ENCODE measurements at regions not wholly inside any gene's neighbourhood (a gene's known extent, or its start where the extent isn't known, plus 50 kb on each side); places are given as distances from the start of the nearest gene placed in this dataset.

DNA sequence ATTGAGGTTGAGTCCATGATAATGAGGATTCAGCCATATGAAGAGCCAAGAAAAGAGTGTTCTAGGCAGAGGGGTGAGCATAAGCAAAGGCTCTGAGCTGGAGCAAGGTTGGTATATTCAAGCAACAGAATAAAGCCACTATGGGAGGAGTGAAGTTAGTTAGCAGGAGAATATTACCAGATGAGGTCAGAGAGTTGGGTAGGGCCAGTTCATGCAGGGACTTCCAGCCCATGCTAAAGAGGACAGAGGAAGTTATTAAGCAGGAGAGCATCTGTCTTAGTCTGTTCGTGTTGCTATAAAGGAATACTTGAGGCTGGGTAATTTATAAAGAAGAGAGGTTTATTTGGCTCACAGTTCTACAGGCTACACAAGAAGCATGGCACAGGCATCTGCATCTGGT lies 57.1 kb upstream of the ATG10 start:
- DNase-seq (ENCODE audit: low read depth) = no peak

DNA sequence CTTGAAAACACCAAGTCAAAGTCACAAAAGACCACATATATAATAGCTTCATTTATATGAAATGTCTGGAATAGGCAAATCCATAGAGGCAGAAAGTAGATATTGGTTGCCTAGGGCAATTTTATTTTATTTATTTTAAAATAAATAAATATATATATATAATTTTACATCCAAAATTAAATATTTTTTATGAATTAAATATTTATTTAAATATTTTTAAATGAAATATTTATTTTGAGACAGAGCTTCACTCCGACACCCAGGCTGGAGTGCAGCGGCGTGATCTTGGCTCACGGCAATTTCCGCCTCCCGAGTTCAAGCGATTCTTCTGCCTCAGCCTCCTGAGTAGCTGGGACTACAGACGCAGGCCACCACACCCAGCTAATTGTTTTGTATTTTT lies 58.9 kb upstream of the ATG10 start:
- no peak for DNase-seq (ENCODE audit: low read depth)

DNA sequence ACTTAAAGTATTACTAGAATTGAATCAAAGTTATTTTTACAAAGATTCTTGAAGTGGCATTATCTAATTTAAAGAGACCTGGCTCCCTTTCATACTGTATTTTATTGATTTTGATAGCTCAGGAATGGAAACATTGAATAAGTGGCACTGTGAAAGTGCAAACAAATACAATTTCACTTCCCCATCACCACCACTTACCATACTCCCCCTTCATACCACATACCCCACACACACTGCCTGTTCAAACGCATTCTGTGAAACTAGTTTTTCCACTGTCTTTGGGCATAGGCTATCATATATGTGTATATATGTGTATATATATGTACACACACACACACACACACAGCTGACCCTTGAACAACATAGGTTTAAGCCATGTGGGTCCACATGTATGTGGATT lies 62.1 kb upstream of the ATG10 start:
- DNase-seq (ENCODE audit: low read depth) = no peak

DNA sequence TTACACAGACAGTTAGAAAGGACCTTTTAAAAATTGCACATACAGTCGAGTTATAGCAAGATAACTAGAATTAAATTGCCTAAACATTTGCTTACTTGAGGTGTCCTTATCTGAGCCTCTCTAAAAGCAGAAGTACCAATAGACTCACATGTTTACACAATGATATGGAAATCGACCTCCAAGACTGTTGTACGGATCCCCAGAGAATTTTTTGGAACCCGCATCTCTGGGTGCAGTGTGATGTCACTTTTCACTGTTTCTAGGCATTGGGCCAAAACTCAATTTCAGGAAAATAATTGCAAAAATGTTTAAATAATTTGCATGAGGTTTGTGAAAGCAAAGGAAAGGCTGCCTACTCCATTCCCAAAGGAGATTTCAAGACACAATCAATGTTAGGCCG lies 63.1 kb upstream of the ATG10 start:
- DNase-seq (ENCODE audit: low read depth) = no peak

DNA sequence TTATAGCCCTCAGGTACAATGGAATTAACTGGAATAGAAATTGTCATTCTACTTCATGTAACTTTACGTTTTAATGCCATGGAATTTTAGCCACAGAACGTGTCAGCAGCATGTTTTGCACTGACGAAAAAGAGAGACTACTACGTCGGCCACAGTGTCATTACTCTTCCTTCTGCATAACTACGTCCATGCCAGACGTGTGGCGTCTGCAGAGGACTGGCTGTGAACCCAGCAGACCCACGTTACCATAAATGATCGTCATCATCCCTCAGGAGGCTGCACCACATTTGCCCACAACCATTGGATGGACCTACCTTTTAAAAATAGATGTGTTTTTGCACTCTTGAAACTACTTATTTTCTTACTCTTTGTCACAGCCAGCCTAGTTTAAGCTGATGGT lies 63.8 kb upstream of the ATG10 start:
- DNase-seq (ENCODE audit: low read depth) = no peak

DNA sequence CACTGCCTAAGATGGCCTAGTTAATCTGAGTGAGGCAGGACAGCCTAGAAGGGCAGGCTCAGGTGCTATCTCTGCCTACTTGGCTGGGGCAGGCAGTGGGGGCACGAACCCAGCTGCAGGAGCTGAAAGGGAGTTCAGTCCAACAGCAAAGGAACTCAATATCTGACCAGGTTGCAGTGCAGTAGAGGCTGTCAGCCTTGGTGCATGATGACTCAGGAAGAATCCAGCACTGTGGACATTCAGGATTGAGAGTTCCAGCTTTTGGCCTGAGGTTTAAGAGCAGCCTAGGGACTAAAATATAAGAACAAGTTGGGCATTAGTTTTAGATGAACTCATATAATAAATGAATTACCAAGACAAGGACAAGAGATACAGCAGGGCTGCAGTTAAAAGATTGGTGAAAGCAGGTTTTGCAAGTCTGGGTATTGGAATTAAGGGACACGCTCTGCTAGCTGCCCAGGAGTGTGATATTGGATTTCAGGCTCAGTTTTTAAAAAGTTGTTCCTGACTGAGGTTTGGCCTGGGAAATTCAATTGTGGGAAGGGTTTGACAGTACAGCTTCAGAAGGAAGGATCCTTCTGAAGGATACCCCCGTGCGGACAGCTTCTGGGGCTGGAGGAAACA lies 64.7 kb upstream of the ATG10 start:
- no peak for DNase-seq (ENCODE audit: low read depth)

DNA sequence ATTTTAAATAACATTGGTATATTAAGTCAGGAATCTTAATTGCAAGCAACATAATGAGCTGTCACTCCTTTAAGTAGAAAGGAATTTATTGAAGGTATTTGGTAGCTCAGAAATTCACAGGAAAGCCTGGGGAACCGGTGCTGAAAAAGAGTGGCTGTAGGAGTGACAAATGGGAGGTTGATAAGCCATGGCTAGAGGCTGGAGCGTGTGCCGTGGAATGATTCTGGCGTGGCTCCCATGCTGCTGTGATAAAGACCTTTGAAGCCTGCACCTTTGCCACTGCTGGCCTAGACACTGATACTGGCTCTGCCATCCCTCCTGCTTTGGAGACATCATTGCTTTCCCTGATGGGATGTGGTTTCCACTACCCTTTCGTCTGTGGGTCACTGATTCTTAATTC lies 65.7 kb upstream of the ATG10 start:
- no peak for DNase-seq (ENCODE audit: low read depth)

DNA sequence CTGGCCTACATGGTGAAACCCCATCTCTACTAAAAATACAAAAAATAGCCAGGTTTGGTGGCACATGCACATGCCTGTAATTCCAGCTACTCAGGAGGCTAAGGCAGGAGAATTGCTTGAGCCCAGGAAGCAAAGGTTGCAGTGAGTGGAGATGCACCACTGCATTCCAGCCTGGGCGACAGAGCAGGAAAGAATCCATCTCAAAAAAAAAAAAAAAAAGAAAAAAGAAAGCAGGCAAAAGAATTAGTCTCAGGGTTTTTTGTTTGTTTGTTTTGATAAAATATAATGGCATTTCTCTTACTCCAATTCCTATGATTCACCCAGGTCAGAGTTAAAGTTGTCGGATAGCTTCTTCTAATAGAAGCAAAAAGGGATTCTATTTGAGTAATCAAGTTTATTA lies 67.0 kb upstream of the ATG10 start:
- no peak for DNase-seq (ENCODE audit: low read depth)

DNA sequence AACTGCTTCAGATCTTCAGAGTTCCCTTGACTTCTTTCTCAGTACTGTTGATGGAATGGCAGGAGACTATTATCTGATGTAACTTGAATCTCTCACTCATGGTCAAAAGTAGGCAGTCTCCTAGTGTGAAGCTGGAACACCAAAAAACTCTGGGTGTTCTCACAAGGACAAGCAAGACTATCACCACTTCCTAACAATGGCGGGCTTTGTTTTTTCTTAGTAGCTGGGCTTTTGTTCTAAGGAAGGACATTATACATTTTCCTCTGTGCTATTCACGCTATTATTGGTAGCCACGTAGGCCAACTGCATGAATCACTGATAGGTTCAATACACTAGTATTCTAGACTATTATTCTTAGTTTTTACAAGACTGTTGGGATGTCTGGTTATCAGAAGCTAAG lies 67.7 kb upstream of the ATG10 start:
- DNase-seq (ENCODE audit: low read depth) = no peak

DNA sequence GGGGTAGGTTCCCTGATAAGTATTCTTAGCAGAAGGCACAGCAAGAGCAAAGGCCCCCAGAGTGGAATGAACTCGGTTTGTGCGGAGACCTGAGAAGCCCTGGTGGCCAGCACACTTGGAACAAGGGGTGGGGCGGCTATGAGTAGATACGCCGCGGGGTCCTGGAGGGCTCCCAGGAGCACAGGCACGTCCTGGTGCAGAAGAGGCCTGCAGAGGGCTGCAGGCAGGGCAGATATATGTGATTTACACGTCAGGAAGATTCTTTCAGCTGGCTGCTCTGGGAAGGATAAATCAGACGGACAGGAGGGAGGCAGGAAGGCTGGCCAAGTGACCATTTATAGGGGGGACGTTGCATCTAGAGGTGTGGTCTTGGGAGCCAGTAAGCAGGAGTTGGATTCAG lies 70.2 kb upstream of the ATG10 start:
- DNase-seq (ENCODE audit: low read depth) = no peak

DNA sequence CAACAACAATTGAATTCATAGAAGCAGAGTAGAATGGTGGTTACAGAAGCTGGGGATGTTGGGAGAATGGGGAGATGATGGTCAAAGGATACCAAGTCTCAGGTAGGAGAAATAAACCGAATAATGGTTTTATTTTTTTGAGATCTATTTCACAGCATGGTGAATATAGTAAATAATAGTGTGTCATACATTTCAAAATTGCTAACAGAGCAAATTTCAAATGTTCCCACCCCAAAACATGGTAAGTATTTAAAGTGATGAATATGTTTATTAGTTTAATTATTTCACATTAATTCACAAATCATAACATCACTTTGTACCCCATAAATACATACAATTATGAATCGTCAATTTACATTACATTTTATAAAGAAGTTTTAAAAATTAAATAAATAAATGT lies 72.7 kb upstream of the ATG10 start:
- no peak for DNase-seq (ENCODE audit: low read depth)

DNA sequence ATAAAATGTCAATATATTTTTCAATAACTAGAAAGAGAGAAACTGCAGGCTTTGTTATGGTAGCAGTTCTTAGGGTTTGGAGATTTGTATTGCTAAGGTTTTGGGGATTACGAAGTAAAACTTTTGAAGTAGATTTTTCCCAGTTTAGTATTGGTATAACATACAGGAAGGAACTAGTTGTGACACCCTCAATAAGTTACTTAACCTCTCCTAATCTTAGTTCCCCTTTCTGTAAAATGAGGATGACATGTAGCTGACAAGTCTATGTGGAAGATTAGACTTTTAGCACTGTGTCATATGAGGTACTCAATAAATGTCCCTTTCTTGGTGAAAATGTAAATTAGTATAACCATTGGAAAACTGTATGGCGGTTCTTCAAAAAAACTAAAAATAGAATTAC lies 73.4 kb upstream of the ATG10 start:
- no peak for DNase-seq (ENCODE audit: low read depth)

DNA sequence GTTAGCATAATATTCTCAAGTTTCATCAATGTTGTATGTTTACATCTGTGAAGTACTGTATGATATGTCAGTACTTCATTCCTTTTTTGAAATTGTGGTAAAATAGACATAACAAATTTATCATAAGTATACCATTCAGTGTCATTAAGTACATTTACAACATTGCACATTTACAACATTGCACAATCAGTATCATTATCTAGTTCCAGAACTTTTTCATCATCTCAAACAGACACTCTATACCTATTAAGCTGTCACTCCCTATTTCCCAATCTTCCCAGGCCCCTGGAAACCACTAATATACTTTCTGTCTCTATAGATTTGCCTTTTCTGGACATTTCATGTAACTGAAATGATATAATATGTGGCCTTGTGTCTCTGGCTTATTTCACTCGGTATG lies 75.1 kb upstream of the ATG10 start:
- DNase-seq (ENCODE audit: low read depth) = no peak

DNA sequence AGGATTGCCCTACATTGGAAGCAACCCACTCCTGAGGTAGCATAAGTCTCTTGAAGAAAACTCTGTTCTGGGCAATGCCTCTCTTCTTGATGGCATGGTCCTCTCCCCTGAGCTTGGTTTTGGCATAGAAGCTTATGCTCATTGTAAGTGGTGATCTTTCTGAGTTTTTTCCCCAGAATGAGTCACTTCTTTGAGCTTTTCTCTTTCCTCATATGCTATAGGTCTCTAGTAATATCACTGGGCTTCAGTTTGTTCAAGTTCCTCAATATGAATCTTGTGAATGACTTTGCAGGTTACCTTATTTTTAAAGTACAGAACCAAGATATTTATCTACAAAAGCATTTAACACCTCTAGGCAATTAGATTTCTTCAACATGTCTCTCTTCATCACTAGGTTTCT lies 76.5 kb upstream of the ATG10 start:
- DNase-seq (ENCODE audit: low read depth) = no peak

DNA sequence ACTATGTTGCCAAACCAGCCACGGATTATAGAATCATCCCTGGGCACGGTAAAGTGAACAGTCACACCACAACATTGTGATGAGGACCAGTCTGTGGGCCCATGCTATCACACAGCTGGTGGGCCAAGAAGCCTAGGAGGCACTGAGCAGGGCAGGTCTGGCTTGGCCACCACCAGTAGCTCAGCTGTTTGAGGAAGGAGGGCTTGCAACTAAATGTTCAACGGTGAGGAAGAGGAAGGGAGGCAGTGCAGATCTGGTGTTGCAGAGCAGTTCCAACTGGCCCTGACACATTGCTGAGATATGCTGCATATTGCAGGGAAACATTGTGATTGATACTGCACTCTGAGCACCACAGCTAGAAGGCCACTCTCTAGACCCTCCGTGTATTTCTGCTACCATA lies 77.9 kb upstream of the ATG10 start:
- no peak for DNase-seq (ENCODE audit: low read depth)

DNA sequence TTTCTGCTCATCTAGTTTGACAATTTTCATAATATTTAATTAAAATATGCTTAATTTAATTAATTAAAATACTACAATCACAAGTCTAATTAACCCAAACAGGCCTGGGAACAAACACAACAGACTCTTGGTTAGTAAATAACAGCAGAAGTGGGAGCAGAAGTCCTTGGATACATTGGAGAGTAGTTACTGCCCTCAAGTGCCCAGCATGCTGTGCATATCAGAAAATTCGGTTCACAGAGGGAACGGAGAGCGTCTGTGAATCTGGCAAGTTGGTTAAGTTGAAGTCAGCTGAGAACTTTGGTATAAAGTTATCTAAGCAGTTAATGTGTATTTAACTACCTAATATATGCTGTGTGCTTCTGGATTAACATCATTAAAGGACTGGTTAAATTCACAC lies 87.0 kb upstream of the ATG10 start:
- no peak for DNase-seq (ENCODE audit: low read depth)

DNA sequence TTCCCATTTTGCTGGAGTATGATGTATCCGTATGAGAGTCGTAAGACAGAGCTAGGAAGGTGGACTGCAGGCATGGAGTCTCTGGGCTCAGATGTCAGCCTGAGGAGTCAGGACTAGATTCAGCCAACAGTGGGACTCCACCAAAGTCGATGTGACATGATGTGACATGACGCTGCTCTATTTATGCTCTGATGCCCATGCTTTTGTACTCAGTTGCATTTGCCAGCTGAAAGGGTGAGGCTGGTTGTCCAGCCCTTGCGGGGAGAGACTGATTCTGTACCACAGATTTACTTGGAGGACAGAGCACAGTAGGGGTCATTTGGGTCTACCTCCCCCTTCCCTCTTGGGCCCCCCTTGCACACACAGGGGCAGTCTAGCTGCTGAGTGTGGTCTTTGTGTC lies 88.5 kb upstream of the ATG10 start:
- DNase-seq (ENCODE audit: low read depth) = no peak

DNA sequence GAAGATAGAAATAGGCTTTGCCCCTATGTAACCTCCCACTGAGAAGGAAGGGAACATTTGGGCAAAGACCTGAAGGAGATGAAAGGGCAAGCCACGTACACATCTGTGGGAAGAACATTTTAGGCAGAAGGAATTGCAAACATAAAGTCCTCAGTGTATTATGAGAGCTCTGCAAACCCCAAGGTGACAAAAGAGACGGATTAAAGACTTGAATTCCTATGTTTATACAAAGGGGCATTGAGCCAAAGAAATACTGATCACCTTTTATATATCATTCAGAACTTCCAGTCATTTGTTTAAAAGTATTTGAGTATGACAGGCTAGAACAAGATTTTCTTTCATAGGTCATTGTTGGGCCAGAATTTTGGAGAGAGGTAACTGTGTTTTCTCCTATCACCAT lies 90.2 kb upstream of the ATG10 start:
- no peak for DNase-seq (ENCODE audit: low read depth)

DNA sequence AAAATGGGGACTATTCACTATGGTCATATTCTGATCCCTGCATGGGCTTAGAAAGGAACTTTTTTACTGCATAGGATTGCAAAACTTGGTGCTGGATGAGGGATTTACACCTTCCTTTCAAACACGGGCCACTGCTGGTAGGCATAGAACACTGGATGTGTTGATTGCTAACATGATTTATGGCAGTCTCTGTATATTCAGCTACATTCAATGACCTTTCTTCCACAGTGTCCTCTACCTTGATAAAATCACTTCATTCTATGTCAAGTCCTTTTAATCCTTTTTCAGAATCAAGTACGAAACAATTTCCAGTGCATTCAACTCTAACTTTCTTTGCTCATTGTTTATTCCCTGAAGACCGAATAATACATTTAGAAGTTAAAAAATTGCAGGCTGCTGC lies 91.9 kb upstream of the ATG10 start:
- no peak for DNase-seq (ENCODE audit: low read depth)

DNA sequence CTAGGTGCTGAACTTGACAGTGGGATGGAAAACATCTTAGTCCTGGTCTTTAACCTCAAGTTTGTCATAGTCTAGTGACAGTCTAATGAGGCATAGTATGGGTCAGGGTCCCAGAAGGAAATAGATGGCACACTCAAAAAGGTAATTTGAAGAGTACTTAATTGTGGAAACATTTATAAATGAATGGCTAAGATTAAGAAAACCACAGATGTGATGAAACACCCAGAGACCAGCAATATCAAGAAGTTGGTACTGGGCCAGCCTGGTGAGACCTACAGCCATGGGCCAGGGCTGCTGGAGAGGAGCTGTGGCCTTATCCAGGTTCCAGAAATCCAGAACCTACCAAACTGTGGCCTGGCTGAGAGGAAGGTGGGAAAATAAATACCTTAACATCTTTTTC lies 93.5 kb upstream of the ATG10 start:
- no peak for DNase-seq (ENCODE audit: low read depth)

DNA sequence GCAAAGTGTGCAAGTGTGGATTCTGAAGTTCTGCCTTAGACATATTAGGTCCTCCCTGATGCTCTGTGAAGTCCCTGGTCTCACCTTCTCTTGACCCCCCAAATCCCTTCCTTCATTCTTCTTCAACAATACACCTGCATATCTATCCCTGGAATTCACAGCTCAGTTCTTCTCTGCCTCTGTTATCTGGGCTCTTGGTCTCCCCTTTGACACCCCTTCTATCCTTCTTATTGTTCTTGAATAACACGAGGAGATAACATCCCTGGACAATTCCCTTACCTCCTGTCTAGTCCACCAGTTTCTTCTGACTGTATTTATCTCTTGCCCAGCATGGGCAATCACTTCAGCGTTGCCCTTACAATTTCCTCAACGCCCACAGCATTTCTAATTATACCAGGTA lies 104.8 kb upstream of the ATG10 start:
- no peak for DNase-seq (ENCODE audit: low read depth)

DNA sequence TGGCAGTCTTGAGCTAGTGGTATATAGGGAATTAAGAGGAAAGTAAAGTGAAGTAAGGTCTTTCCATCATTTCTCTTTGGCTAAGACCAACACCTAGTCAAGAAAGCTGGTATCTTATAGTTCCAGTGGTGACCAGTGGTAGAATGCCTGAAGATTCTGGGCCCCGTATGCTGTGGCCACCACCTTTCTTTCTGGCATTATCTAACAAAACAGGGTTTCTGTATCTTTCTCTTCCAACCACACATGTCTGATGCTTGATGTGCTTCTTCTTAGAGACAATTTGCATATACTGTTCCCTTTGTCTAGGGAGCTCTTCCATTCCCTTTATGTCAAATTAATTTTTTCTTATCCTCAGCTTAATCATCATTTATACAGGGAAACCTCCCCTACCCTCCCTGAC lies 109.9 kb upstream of the SSBP2 start:
- no peak for DNase-seq (ENCODE audit: low read depth)

DNA sequence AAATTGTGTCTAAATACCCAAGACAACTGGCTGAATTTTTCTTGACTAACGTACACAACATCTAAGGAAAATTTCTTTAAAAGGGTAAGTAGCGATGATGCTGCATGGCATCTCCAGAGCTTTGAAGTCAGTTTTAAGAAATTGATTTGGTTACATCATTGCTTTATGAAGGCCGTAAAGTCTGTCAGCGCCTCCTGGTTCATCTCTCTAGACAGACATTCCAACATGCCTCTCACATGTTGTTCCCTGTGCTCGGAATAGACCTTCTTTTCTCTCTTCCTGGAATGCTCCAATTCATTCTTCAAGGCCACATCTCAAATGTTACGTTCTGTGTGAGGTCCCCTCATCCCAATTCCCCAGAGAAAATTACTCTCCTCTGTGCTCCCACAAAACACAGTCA lies 108.7 kb upstream of the SSBP2 start:
- DNase-seq (ENCODE audit: low read depth) = no peak

Data from LHCN-M2 (cell line).